NT2/D1 (cell line): ENCODE measurements at regions not wholly inside any gene's neighbourhood (a gene's known extent, or its start where the extent isn't known, plus 50 kb on each side); places are given as distances from the start of the nearest gene placed in this dataset.

Source experiments
- SUZ12 ChIP-seq: IDR thresholded peaks from 2 replicates; pipeline ENCODE4 v1.6.1; 2011; ENCODE audit not compliant: insufficient read length, insufficient read depth; ENCODE audit errors: extremely low read depth
- YY1 ChIP-seq: IDR thresholded peaks from 2 replicates; pipeline ENCODE4 v1.6.1; 2011; ENCODE audit not compliant: insufficient read length, insufficient read depth
- ZNF274 ChIP-seq: IDR thresholded peaks from 2 replicates; pipeline ENCODE4 v1.6.1; 2011; ENCODE audit warnings: mild to moderate bottlenecking, low read depth, low read length

DNA sequence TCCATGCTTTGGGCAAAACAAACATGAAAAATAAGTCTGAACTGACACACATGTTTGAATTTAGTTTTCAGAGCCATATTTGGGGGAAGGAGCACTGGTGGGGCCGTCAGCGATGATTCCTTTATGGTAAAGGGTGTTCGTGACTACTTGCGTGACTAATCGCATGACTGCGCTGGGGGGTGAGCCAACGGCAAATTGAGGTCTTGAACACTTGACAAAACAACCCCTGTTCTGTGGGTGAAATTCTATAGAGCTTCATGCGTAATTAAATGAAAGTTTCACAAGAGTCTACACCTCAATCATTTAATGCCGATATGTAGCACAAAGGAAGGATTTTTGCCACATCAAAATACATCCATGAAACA is 127.5 kb upstream of the CYP1B1 start:
- TF ChIP-seq YY1 (no peak), ZNF274 (no peak), SUZ12 (no peak)
